ENCODE measurements at regions not wholly inside any gene's neighbourhood (a gene's known extent, or its start where the extent isn't known, plus 50 kb on each side); places are given as distances from the start of the nearest gene placed in this dataset.

DNA sequence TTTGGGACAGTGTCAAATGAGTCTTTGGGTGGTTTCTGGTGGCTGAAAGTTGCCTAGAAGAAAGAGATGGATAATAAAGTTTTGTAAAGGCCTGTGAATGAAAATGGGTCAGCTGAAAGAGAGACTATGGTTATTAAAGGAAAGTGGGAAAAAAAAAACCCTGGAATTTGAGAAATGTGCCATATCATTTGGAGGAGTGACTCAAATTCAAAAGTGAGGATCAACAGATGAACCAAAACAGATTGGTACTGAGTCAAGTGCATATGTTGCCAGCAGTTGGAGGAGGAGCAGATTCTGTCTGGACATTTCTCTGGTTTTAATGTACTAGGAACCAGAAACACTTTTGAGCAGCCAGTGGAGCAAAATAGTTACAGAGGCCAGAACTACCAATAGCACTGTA, 339.8 kb downstream of the KCNA4 start:
- no peak overlapping the region for H3K27ac ChIP-seq (ENCODE audit: low read length)
- ChIA-PET POLR2A (no interaction called here), CTCF (no interaction called here)
- no peak for TF ChIP-seq SIN3A (IDR thresholded peaks at IDR 0.05; ENCODE audit: borderline replicate concordance, insufficient read depth, low read depth, low read length)
- TF ChIP-seq, protein P1, sequence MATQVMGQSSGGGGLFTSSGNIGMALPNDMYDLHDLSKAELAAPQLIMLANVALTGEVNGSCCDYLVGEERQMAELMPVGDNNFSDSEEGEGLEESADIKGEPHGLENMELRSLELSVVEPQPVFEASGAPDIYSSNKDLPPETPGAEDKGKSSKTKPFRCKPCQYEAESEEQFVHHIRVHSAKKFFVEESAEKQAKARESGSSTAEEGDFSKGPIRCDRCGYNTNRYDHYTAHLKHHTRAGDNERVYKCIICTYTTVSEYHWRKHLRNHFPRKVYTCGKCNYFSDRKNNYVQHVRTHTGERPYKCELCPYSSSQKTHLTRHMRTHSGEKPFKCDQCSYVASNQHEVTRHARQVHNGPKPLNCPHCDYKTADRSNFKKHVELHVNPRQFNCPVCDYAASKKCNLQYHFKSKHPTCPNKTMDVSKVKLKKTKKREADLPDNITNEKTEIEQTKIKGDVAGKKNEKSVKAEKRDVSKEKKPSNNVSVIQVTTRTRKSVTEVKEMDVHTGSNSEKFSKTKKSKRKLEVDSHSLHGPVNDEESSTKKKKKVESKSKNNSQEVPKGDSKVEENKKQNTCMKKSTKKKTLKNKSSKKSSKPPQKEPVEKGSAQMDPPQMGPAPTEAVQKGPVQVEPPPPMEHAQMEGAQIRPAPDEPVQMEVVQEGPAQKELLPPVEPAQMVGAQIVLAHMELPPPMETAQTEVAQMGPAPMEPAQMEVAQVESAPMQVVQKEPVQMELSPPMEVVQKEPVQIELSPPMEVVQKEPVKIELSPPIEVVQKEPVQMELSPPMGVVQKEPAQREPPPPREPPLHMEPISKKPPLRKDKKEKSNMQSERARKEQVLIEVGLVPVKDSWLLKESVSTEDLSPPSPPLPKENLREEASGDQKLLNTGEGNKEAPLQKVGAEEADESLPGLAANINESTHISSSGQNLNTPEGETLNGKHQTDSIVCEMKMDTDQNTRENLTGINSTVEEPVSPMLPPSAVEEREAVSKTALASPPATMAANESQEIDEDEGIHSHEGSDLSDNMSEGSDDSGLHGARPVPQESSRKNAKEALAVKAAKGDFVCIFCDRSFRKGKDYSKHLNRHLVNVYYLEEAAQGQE (IDR thresholded peaks at IDR 0.05; ENCODE audit: insufficient read depth in 1 of 2, low read depth in 2 of 2, low read length in 1 of 2), result no peak
- no peak for TF ChIP-seq TCF7L2 (IDR thresholded peaks at IDR 0.05; ENCODE audit: low read depth, low read length)
- no peak for TF ChIP-seq POLR2AphosphoS5 (IDR thresholded peaks at IDR 0.05; ENCODE audit: low read depth, low read length)
- TF ChIP-seq, protein P2, sequence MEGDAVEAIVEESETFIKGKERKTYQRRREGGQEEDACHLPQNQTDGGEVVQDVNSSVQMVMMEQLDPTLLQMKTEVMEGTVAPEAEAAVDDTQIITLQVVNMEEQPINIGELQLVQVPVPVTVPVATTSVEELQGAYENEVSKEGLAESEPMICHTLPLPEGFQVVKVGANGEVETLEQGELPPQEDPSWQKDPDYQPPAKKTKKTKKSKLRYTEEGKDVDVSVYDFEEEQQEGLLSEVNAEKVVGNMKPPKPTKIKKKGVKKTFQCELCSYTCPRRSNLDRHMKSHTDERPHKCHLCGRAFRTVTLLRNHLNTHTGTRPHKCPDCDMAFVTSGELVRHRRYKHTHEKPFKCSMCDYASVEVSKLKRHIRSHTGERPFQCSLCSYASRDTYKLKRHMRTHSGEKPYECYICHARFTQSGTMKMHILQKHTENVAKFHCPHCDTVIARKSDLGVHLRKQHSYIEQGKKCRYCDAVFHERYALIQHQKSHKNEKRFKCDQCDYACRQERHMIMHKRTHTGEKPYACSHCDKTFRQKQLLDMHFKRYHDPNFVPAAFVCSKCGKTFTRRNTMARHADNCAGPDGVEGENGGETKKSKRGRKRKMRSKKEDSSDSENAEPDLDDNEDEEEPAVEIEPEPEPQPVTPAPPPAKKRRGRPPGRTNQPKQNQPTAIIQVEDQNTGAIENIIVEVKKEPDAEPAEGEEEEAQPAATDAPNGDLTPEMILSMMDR (IDR thresholded peaks at IDR 0.05), result no peak
- in situ Hi-C loops (cut with HindIII; ENCODE audit: low pct_unique_long_range_greater_than_20kb, low sequenced_read_pairs) (no loop called here), intact Hi-C loops (cut with micrococcal nuclease; ENCODE audit: unreplicated experiment) (no loop called here)
- no peak for ATAC-seq
- no peaks in the 10 kb centered on the region for H3K27me3 ChIP-seq (ENCODE audit: control insufficient read depth, insufficient read depth, low read length)
- no TSS peak for BruUV-seq (replicated peaks)
- no peak for DNase-seq (ENCODE audit: low read depth, low spot score)
- no peaks in the 10 kb centered on the region for H3K36me3 ChIP-seq (ENCODE audit: control insufficient read depth, insufficient read depth, low read length)
- no peak overlapping the region for H3K4me3 ChIP-seq (ENCODE audit: low read depth in 2 of 2, low read length in 2 of 2)
- no peaks in the 10 kb centered on the region for H3K9me3 ChIP-seq (ENCODE audit: control insufficient read depth, insufficient read depth, low read depth, low read length)
- no peaks in the 10 kb centered on the region for H3K4me1 ChIP-seq (ENCODE audit: control insufficient read depth, insufficient read depth, low read length)

DNA sequence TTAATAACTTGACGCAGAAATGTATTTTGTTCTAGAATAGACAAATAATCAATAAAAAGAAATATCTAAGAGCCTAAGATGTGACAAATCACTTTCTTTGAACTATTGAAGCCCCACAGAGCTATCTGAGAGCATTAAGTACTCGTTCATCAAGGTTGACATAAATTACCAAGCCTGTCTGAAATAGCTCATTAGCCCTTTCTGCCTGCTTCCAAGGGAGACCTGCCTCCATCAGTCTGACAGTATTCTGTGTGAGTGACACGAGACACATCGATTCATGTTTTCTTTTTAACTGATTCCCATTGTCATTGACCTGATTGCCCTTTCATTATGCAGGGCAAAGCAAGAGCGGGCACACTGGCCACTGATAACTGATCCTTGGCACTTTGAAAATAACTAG, 347.5 kb downstream of the KCNA4 start:
- DNase-seq (ENCODE audit: low read depth, low spot score) (no peak), ATAC-seq (no peak)
- Histone ChIP-seq H3K9me3 (ENCODE audit: control insufficient read depth, insufficient read depth, low read depth, low read length) (no peaks in the 10 kb centered on the region), H3K36me3 (ENCODE audit: control insufficient read depth, insufficient read depth, low read length) (no peaks in the 10 kb centered on the region), H3K27me3 (ENCODE audit: control insufficient read depth, insufficient read depth, low read length) (no peaks in the 10 kb centered on the region), H3K27ac (ENCODE audit: low read length) (no peak overlapping the region), H3K4me3 (ENCODE audit: low read depth in 2 of 2, low read length in 2 of 2) (no peak overlapping the region), H3K4me1 (ENCODE audit: control insufficient read depth, insufficient read depth, low read length) (no peaks in the 10 kb centered on the region)
- CTCF ChIA-PET, result no interaction called here
- no TSS peak for BruUV-seq (replicated peaks)
- intact Hi-C loops (cut with micrococcal nuclease; ENCODE audit: unreplicated experiment) (no loop called here), in situ Hi-C loops (cut with HindIII; ENCODE audit: low pct_unique_long_range_greater_than_20kb, low sequenced_read_pairs) (no loop called here)
- POLR2A ChIA-PET, result no interaction called here
- TF ChIP-seq, protein P1 (IDR thresholded peaks at IDR 0.05; ENCODE audit: insufficient read depth in 1 of 2, low read depth in 2 of 2, low read length in 1 of 2), result no peak
- TF ChIP-seq POLR2AphosphoS5 (IDR thresholded peaks at IDR 0.05; ENCODE audit: low read depth, low read length), result no peak
- TF ChIP-seq TCF7L2 (IDR thresholded peaks at IDR 0.05; ENCODE audit: low read depth, low read length), result no peak
- TF ChIP-seq SIN3A (IDR thresholded peaks at IDR 0.05; ENCODE audit: borderline replicate concordance, insufficient read depth, low read depth, low read length), result no peak
- TF ChIP-seq, protein P2 (IDR thresholded peaks at IDR 0.05), result no peak
